Heart left ventricle (tissue), 13 donors: ENCODE measurements at regions not wholly inside any gene's neighbourhood (a gene's known extent, or its start where the extent isn't known, plus 50 kb on each side); places are given as distances from the start of the nearest gene placed in this dataset.

Experiments
- POLR2A ChIP-seq, 2 donors: fragments of 450-650 bp; IDR thresholded peaks; one replicate each; pipeline ENCODE4 v1.6.1; 2017; ENCODE audit warnings: antibody characterized with exemption in 2 of 2, mild to moderate bottlenecking in 2 of 2, moderate library complexity in 2 of 2
- TF ChIP-seq, protein P1 (sequence below), 12 donors: fragments of 200-600 bp; sonication (generic) in 4 of 12; IDR thresholded peaks; one replicate each; pipeline versions ENCODE4 v1.5.0 to v1.8.0; 2018 to 2022; ENCODE audit warnings: antibody characterized with exemption in 12 of 12, mild to moderate bottlenecking in 5 of 12
- donor health status: ischemic (EF 13 %, LVEDD 7.1; RV severe dilation, severe dysfunction).
- donor health status: DM: no; HTN: yes; CAD: no.
- donor health status: DM: no; HTN: no; CAD: no.
- donor health status: ischemic (EF 25% LVEDD 6.9; RV normal size, moderate dysfunction).
- donor health status: ischemic (EF 25% LVEDD 5.7; RV mildly dilated, moderate dysfunction).
- donor health status: ischemic (EF 35%, LVEDD 5.7; RV mildly dilated, moderate dysfunction).
- donor health status: nonischemic (EF 11% LVEDD 7.7; RV severe dilation, severe dysfunction).
- donor health status: DM: yes; HTN: yes; CAD: no.
- donor health status: PGD.
- donor health status: ischemic (EF 29% LVEDD 5.4; RV normal size, mild dysfunction).
- donor health status: nonischemic (EF 23%, LVEDD 6.1; RV moderate dilation, normal function).

- TF ChIP-seq, protein P1, sequence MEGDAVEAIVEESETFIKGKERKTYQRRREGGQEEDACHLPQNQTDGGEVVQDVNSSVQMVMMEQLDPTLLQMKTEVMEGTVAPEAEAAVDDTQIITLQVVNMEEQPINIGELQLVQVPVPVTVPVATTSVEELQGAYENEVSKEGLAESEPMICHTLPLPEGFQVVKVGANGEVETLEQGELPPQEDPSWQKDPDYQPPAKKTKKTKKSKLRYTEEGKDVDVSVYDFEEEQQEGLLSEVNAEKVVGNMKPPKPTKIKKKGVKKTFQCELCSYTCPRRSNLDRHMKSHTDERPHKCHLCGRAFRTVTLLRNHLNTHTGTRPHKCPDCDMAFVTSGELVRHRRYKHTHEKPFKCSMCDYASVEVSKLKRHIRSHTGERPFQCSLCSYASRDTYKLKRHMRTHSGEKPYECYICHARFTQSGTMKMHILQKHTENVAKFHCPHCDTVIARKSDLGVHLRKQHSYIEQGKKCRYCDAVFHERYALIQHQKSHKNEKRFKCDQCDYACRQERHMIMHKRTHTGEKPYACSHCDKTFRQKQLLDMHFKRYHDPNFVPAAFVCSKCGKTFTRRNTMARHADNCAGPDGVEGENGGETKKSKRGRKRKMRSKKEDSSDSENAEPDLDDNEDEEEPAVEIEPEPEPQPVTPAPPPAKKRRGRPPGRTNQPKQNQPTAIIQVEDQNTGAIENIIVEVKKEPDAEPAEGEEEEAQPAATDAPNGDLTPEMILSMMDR (IDR thresholded peaks at IDR 0.05): no peak
- no peak for TF ChIP-seq POLR2A (IDR thresholded peaks at IDR 0.05)
These were observed 150.5 kb upstream of the PRICKLE2 start for GRCh38 chr3:64375737-64376136.
